ENCODE measurements at regions not wholly inside any gene's neighbourhood (a gene's known extent, or its start where the extent isn't known, plus 50 kb on each side); places are given as distances from the start of the nearest gene placed in this dataset.

GRCh38 chr7:126202177-126202576, 1050.6 kb downstream of the GRM8 start:
- Histone ChIP-seq H3K9me3 (ENCODE audit: control insufficient read depth, insufficient read depth, low read length) (no peaks in the 10 kb centered on the region), H3K9me2 (replicated peaks; ENCODE audit: control insufficient read depth, low read length) (no peaks in the 10 kb centered on the region; the same call in 1 of the 2 replicates), H4K20me1 (ENCODE audit: control insufficient read depth, insufficient read depth, low read depth, low read length) (no peaks in the 10 kb centered on the region), H3K4me3 (ENCODE audit: low read length) (no peak overlapping the region), H3K36me3 (ENCODE audit: control insufficient read depth, low read length) (no peaks in the 10 kb centered on the region), H3K27ac (ENCODE audit: low read depth, low read length) (no peak overlapping the region), H3K4me1 (ENCODE audit: control insufficient read depth, low read length) (no peaks in the 10 kb centered on the region), H3K4me2 (ENCODE audit: low read length) (no peak overlapping the region), H3K27me3 (ENCODE audit: control insufficient read depth, low read length) (no peaks in the 10 kb centered on the region), H3K79me2 (ENCODE audit: control insufficient read depth, low read length) (no peaks in the 10 kb centered on the region), H3F3A (ENCODE audit: control insufficient read depth, insufficient read depth) (no peaks in the 10 kb centered on the region)
- no peak for TF ChIP-seq CTCF (IDR thresholded peaks at IDR 0.05; ENCODE audit: low read depth, low read length, poor library complexity, severe bottlenecking)
- TF ChIP-seq EZH2phosphoT487 (IDR thresholded peaks at IDR 0.05; ENCODE audit: borderline replicate concordance, low read length) = no peak

GRCh38 chr7:126185959-126186580, 1066.7 kb downstream of the GRM8 start:
- H3K9me3 ChIP-seq (ENCODE audit: control insufficient read depth, insufficient read depth, low read length) = no peaks in the 10 kb centered on the region
- no peaks in the 10 kb centered on the region for H3K4me1 ChIP-seq (ENCODE audit: control insufficient read depth, low read length)
- no peaks in the 10 kb centered on the region for H3K36me3 ChIP-seq (ENCODE audit: control insufficient read depth, low read length)
- no peaks in the 10 kb centered on the region for H3F3A ChIP-seq (ENCODE audit: control insufficient read depth, insufficient read depth)
- no peak overlapping the region for H3K4me2 ChIP-seq (ENCODE audit: low read length)
- no peaks in the 10 kb centered on the region for H3K79me2 ChIP-seq (ENCODE audit: control insufficient read depth, low read length)
- no peaks in the 10 kb centered on the region for H4K20me1 ChIP-seq (ENCODE audit: control insufficient read depth, insufficient read depth, low read depth, low read length)
- no peaks in the 10 kb centered on the region for H3K9me2 ChIP-seq (replicated peaks; ENCODE audit: control insufficient read depth, low read length)
- H3K27ac ChIP-seq (ENCODE audit: low read depth, low read length) = no peak overlapping the region
- H3K27me3 ChIP-seq (ENCODE audit: control insufficient read depth, low read length) = no peaks in the 10 kb centered on the region
- no peak for TF ChIP-seq CTCF (IDR thresholded peaks at IDR 0.05; ENCODE audit: low read depth, low read length, poor library complexity, severe bottlenecking)
- TF ChIP-seq EZH2phosphoT487 (IDR thresholded peaks at IDR 0.05; ENCODE audit: borderline replicate concordance, low read length) = no peak
- no peak overlapping the region for H3K4me3 ChIP-seq (ENCODE audit: low read length)

- Histone ChIP-seq H3F3A (ENCODE audit: control insufficient read depth, insufficient read depth) (no peaks in the 10 kb centered on the region), H3K4me1 (ENCODE audit: control insufficient read depth, low read length) (no peaks in the 10 kb centered on the region), H3K36me3 (ENCODE audit: control insufficient read depth, low read length) (no peaks in the 10 kb centered on the region), H3K27ac (ENCODE audit: low read depth, low read length) (no peak overlapping the region), H3K4me3 (ENCODE audit: low read length) (no peak overlapping the region), H3K9me2 (replicated peaks; ENCODE audit: control insufficient read depth, low read length) (no peaks in the 10 kb centered on the region), H3K4me2 (ENCODE audit: low read length) (no peak overlapping the region), H4K20me1 (ENCODE audit: control insufficient read depth, insufficient read depth, low read depth, low read length) (no peaks in the 10 kb centered on the region), H3K9me3 (ENCODE audit: control insufficient read depth, insufficient read depth, low read length) (no peaks in the 10 kb centered on the region), H3K27me3 (ENCODE audit: control insufficient read depth, low read length) (no peaks in the 10 kb centered on the region), H3K79me2 (ENCODE audit: control insufficient read depth, low read length) (no peaks in the 10 kb centered on the region)
- TF ChIP-seq CTCF (IDR thresholded peaks at IDR 0.05; ENCODE audit: low read depth, low read length, poor library complexity, severe bottlenecking) = no peak
- no peak for TF ChIP-seq EZH2phosphoT487 (IDR thresholded peaks at IDR 0.05; ENCODE audit: borderline replicate concordance, low read length)
Observed at GRCh38 chr7:126179916-126180315, 1072.8 kb downstream of the GRM8 start.

Data from DOHH2 (cell line).